Suprapubic skin (tissue), 4 donors: ENCODE measurements at regions not wholly inside any gene's neighbourhood (a gene's known extent, or its start where the extent isn't known, plus 50 kb on each side); places are given as distances from the start of the nearest gene placed in this dataset.

Experiments used
- DNase-seq, 2 donors: peaks; one replicate each; pipeline ENCODE4 v3.0.0-alpha.2; 2019; ENCODE audit warnings: low spot score in 2 of 2
- H3K27ac ChIP-seq: fragments of 200-600 bp; sonication (generic); one replicate; pipeline ENCODE4 v1.5.1; 2019
- H3K27me3 ChIP-seq: fragments of 200-600 bp; sonication (generic); one replicate; pipeline ENCODE4 v1.5.1; 2019
- H3K36me3 ChIP-seq: fragments of 200-600 bp; sonication (generic); one replicate; pipeline ENCODE4 v1.5.1; 2019
- H3K4me1 ChIP-seq: fragments of 200-600 bp; sonication (generic); one replicate; pipeline ENCODE4 v1.5.1; 2019
- H3K4me3 ChIP-seq: fragments of 200-600 bp; sonication (generic); one replicate; pipeline ENCODE4 v1.5.1; 2019; ENCODE audit warnings: mild to moderate bottlenecking
- H3K9me3 ChIP-seq: fragments of 200-600 bp; sonication (generic); one replicate; pipeline ENCODE4 v1.5.1; 2019
- EP300 ChIP-seq: sonication (generic); formaldehyde crosslinking; IDR thresholded peaks from one replicate; pipeline ENCODE4 v1.6.1; 2017; ENCODE audit warnings: antibody characterized with exemption
- POLR2A ChIP-seq, 2 donors: fragments of 450-650 bp; IDR thresholded peaks; one replicate each; pipeline ENCODE4 v1.6.1; 2017; ENCODE audit warnings: antibody characterized with exemption in 2 of 2, mild to moderate bottlenecking in 2 of 2, moderate library complexity in 2 of 2
- POLR2AphosphoS5 ChIP-seq, 3 donors: sonication (generic); formaldehyde crosslinking; IDR thresholded peaks; one replicate each; pipeline ENCODE4 v1.6.1; 2017; ENCODE audit warnings: antibody characterized with exemption in 3 of 3
- whole genome bisulfite sequencing: methylation state at CpG from one replicate; pipeline ENCODE4 v1.1.5; 2018; 5-methylcytosine and 5-hydroxymethylcytosine counted together
- TF ChIP-seq, protein P1 (sequence below), 2 donors: fragments of 200-600 bp in 1 of 2; fragments of 450-650 bp in 1 of 2; sonication (generic) in 1 of 2; IDR thresholded peaks; one replicate each; pipeline ENCODE4 v1.5.1; 2016 to 2019; ENCODE audit warnings: antibody characterized with exemption in 2 of 2, mild to moderate bottlenecking in 1 of 2, moderate library complexity in 1 of 2

DNA sequence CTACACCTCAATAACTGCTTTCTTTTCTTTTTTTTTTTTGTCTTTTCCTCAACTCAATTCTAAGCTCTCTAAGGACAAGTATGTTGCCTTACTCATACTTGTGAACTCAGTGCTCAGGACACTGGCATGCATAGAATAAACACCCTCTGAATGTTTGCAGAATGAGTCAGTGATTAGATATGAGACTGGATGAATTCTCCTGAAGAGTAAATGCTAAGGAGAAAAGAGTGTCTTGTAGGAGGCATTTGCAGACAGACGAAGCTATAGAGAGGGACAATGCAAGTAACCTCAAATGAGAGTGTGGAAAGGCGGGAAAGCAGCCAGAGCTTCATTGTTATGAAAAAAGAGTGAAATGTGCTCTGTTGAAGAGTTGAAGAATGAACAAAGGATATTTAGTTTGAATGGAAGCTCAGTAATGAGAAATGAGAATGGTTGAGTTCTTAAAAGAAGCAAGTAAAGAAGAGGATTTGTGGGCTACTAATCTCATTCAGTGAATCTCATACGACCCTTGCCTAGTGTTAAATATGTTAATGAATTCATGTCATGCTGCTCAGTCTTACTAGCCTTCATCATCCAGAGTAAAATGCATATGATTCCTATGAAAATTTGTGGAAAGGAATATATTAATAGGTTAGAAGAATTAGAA, 166.1 kb upstream of the DPYD start:
- DNase-seq, result no peak
- no peaks in the 10 kb centered on the region for H3K4me1 ChIP-seq
- no peak overlapping the region for H3K27ac ChIP-seq
- no peaks in the 10 kb centered on the region for H3K27me3 ChIP-seq
- WGBS, result 74% methylated on average over 3 of the region's 3 CpGs
- TF ChIP-seq POLR2A (IDR thresholded peaks at IDR 0.05) (no peak), EP300 (no peak), POLR2AphosphoS5 (IDR thresholded peaks at IDR 0.05) (no peak)
- TF ChIP-seq, protein P1, sequence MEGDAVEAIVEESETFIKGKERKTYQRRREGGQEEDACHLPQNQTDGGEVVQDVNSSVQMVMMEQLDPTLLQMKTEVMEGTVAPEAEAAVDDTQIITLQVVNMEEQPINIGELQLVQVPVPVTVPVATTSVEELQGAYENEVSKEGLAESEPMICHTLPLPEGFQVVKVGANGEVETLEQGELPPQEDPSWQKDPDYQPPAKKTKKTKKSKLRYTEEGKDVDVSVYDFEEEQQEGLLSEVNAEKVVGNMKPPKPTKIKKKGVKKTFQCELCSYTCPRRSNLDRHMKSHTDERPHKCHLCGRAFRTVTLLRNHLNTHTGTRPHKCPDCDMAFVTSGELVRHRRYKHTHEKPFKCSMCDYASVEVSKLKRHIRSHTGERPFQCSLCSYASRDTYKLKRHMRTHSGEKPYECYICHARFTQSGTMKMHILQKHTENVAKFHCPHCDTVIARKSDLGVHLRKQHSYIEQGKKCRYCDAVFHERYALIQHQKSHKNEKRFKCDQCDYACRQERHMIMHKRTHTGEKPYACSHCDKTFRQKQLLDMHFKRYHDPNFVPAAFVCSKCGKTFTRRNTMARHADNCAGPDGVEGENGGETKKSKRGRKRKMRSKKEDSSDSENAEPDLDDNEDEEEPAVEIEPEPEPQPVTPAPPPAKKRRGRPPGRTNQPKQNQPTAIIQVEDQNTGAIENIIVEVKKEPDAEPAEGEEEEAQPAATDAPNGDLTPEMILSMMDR (IDR thresholded peaks at IDR 0.05), result no peak
- H3K36me3 ChIP-seq, result no peaks in the 10 kb centered on the region
- H3K9me3 ChIP-seq, result no peaks in the 10 kb centered on the region
- no peak overlapping the region for H3K4me3 ChIP-seq

DNA sequence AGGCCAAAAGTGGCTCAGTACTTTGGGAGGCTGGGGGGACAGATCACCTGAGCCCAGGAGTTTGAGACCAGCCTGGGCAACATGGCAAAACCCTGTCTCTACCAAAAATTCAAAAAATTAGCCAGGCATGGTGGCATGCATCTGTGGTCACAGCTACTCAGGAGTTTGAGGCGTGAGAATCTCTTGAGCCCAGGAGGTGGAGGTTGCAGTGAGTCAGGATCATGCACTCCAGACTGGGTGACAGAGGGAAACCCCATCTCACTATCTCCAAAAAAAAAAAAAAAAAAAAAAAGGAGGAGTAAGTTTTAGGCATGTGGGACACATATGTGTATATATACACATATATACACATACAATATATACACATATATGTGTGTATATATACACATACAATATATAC, 165.3 kb upstream of the DPYD start:
- no peak overlapping the region for H3K4me3 ChIP-seq
- no peak overlapping the region for H3K27ac ChIP-seq
- no peak for DNase-seq
- WGBS, result 94% methylated on average over 1 of the region's 1 CpG
- H3K27me3 ChIP-seq, result no peaks in the 10 kb centered on the region
- no peaks in the 10 kb centered on the region for H3K9me3 ChIP-seq
- no peaks in the 10 kb centered on the region for H3K36me3 ChIP-seq
- TF ChIP-seq, protein P1 (IDR thresholded peaks at IDR 0.05), result no peak
- no peaks in the 10 kb centered on the region for H3K4me1 ChIP-seq

DNA sequence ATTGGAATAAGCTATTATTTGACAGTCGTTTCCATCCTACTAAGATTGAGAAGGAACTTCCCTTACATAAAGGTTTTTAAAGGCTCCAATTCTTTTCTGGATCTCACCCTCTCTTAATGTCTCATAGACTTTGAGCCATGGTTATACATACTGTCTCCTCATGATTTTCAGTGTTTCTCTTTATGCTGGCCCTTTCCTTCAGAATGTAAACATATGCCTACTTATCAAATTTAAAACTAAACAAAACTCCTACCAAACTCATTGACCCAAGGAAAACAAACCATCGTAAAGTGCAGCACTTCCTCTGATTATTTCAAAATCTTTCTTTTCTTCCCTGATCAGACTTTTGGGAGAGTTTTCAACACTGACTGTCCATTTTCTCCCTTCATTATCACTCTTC, 163.4 kb upstream of the DPYD start:
- 86% methylated on average over 2 of the region's 2 CpGs for WGBS
- TF ChIP-seq POLR2A (IDR thresholded peaks at IDR 0.05) (no peak), EP300 (no peak), POLR2AphosphoS5 (IDR thresholded peaks at IDR 0.05) (no peak)
- TF ChIP-seq, protein P1 (IDR thresholded peaks at IDR 0.05), result no peak
- Histone ChIP-seq H3K4me3 (no peak overlapping the region), H3K4me1 (no peaks in the 10 kb centered on the region), H3K27me3 (no peaks in the 10 kb centered on the region), H3K9me3 (no peaks in the 10 kb centered on the region), H3K27ac (no peak overlapping the region), H3K36me3 (no peaks in the 10 kb centered on the region)
- DNase-seq, result no peak

DNA sequence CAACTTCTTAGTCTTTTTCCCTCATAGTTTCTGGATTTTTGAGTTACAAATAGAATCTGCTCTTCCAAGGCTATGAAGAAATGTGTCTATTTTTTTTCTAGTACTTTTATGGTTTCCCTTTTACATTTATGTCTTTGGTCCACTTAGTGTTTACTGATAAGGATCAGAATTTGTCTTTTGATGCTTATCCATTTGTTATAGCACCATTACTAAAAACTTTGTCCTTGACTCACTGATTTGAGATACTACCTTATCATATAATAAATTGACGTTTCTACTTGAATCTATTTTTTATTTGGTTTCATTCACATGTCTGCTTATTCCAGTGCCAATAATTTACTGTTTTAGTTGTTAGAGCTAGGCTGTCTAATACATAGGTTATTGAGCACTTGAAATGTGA, 161.1 kb upstream of the DPYD start:
- no peaks in the 10 kb centered on the region for H3K36me3 ChIP-seq
- H3K27ac ChIP-seq, result no peak overlapping the region
- 36% methylated on average over 1 of the region's 1 CpG for WGBS
- H3K9me3 ChIP-seq, result no peaks in the 10 kb centered on the region
- no peak overlapping the region for H3K4me3 ChIP-seq
- DNase-seq, result no peak
- no peak for TF ChIP-seq POLR2AphosphoS5 (IDR thresholded peaks at IDR 0.05)
- TF ChIP-seq, protein P1 (IDR thresholded peaks at IDR 0.05), result no peak
- TF ChIP-seq POLR2A (IDR thresholded peaks at IDR 0.05), result no peak
- TF ChIP-seq EP300, result no peak
- H3K27me3 ChIP-seq, result no peaks in the 10 kb centered on the region
- H3K4me1 ChIP-seq, result no peaks in the 10 kb centered on the region

DNA sequence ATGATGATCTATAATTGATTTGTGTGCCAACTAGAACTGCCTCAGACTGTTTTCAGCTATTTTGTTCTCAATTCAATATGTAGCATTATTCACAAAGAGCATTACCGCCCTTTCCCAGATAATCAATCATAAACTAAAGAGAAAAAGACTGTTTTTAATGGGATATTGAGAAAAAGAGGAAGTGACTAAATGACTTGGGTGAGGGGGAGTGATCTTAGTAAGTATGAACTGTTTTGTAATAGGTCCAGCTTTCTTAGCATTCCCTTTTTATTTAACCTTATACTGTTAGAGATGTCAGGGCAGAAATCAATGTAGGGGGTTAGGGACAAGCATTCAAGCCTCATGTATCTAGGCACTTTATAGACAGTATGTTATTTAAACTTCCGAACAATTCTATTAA, 157.8 kb upstream of the DPYD start:
- TF ChIP-seq, protein P1 (IDR thresholded peaks at IDR 0.05), result no peak
- TF ChIP-seq EP300, result no peak
- no peak for TF ChIP-seq POLR2AphosphoS5 (IDR thresholded peaks at IDR 0.05)
- no peak for TF ChIP-seq POLR2A (IDR thresholded peaks at IDR 0.05)
- 90% methylated on average over 2 of the region's 2 CpGs for WGBS
- no peak for DNase-seq
- no peak overlapping the region for H3K27ac ChIP-seq
- no peaks in the 10 kb centered on the region for H3K4me1 ChIP-seq
- no peaks in the 10 kb centered on the region for H3K36me3 ChIP-seq
- no peaks in the 10 kb centered on the region for H3K9me3 ChIP-seq
- no peak overlapping the region for H3K4me3 ChIP-seq
- no peaks in the 10 kb centered on the region for H3K27me3 ChIP-seq
